CD4-positive, alpha-beta T cell (primary cell): ENCODE measurements at regions not wholly inside any gene's neighbourhood (a gene's known extent, or its start where the extent isn't known, plus 50 kb on each side); places are given as distances from the start of the nearest gene placed in this dataset.

Experiments used
- ATAC-seq: fragments of 200-7000 bp; cut with Tn5 transposase; one replicate; pipeline ENCODE4 v1.10.0; 2022; ENCODE audit warnings: mild to moderate bottlenecking; ENCODE audit not compliant: poor library complexity
- CTCF ChIA-PET: fragments of 350-600 bp; sonication (Branson Sonifier 250); formaldehyde crosslinking; loops from one replicate; lab custom pipeline; 2021; ENCODE audit warnings: antibody characterized with exemption, inconsistent platforms; lab: Charles Lee
- POLR2A ChIA-PET: fragments of 350-600 bp; sonication (Branson Sonifier 250); formaldehyde crosslinking; loops from one replicate; lab custom pipeline; 2021; ENCODE audit warnings: antibody characterized with exemption, inconsistent platforms; lab: Charles Lee
- DNase-seq, 14 experiments: peaks; one replicate each; pipeline ENCODE4 v3.0.0-alpha.2; 2013 to 2020; ENCODE audit warnings: mixed read lengths in 2 of 14
- H3K27ac ChIP-seq, 2 donors: one replicate each; pipeline versions ENCODE4 v1.5.1 to v1.7.0; 2013; ENCODE audit warnings: low read length in 2 of 2, low read depth in 1 of 2, mild to moderate bottlenecking in 1 of 2
- H3K27me3 ChIP-seq, 2 experiments: 1 replicate in 1 of 2; 2 replicates in 1 of 2; pipeline versions ENCODE4 v1.6.1 to v1.7.0; 2013; ENCODE audit warnings: low read length in 2 of 2, control low read depth in 1 of 2, mild to moderate bottlenecking in 1 of 2, moderate library complexity in 1 of 2; ENCODE audit not compliant: insufficient read depth in 2 of 2, control insufficient read depth in 1 of 2
- H3K36me3 ChIP-seq: one replicate; pipeline ENCODE4 v1.6.1; 2013; ENCODE audit warnings: low read length, control low read depth; ENCODE audit not compliant: insufficient read depth
- H3K4me1 ChIP-seq: one replicate; pipeline ENCODE4 v1.6.1; 2013; ENCODE audit warnings: low read length, control low read depth; ENCODE audit not compliant: insufficient read depth
- H3K4me3 ChIP-seq: one replicate; pipeline ENCODE4 v1.5.1; 2013; ENCODE audit warnings: mild to moderate bottlenecking, low read length, moderate library complexity
- H3K9me3 ChIP-seq, 2 experiments: 1 replicate in 1 of 2; 2 replicates in 1 of 2; pipeline versions ENCODE4 v1.6.1 to v1.7.0; 2013; ENCODE audit warnings: low read length in 2 of 2, mild to moderate bottlenecking in 2 of 2, control low read depth in 1 of 2, moderate library complexity in 1 of 2; ENCODE audit not compliant: control insufficient read depth in 1 of 2, insufficient read depth in 1 of 2
- H3K27ac Mint-ChIP-seq: one replicate; pipeline ENCODE4 v1.8.0; 2020; ENCODE audit warnings: mixed read lengths
- H3K27me3 Mint-ChIP-seq: one replicate; pipeline ENCODE4 v1.8.0; 2021; ENCODE audit warnings: mixed read lengths
- H3K36me3 Mint-ChIP-seq: one replicate; pipeline ENCODE4 v1.8.0; 2021; ENCODE audit warnings: low read depth, mixed read lengths
- H3K4me1 Mint-ChIP-seq: one replicate; pipeline ENCODE4 v1.8.0; 2021; ENCODE audit warnings: low read depth, mixed read lengths
- H3K4me3 Mint-ChIP-seq: one replicate; pipeline ENCODE4 v1.8.0; 2020; ENCODE audit warnings: mild to moderate bottlenecking, mixed read lengths
- H3K9me3 Mint-ChIP-seq: one replicate; pipeline ENCODE4 v1.8.0; 2020; ENCODE audit warnings: mixed read lengths
- intact Hi-C, 2 experiments: fragments of 100-400 bp; cut with DNase I in 1 of 2; cut with micrococcal nuclease in 1 of 2; formaldehyde crosslinking; loops; one replicate each; pipeline versions ENCODE4 v1.15.1 to v1.9.0; 2023 to 2025; cut with DNase I, micrococcal nuclease
- TF ChIP-seq, protein P1 (sequence below): fragments of 200-600 bp; IDR thresholded peaks from one replicate; pipeline ENCODE4 v1.8.0; 2022; ENCODE audit warnings: antibody characterized with exemption, mild to moderate bottlenecking

DNA sequence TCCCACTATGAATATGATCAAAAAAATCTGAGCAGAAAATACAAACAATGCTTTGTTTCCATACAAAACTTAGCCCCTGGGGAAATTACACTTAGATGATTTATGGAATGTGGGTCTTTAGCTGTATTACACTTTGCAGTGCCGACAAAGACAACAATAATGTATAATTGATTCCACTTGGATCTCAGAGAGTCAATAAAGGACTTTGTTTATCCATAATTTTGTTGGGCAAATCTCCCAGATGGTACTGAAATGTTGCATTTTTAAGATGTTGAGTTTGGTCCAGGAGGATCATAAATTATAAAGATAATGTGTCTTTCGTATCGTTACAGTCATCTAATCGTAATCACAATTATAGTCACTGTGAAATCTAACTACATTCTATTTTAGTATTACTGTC is 66.9 kb upstream of the DOCK1 start:
- Mint-ChIP-seq H3K27me3 (peaks cover 5% of the 10 kb centered on the region), H3K36me3 (no peaks in the 10 kb centered on the region), H3K27ac (no peak overlapping the region), H3K9me3 (no peaks in the 10 kb centered on the region), H3K4me1 (no peaks in the 10 kb centered on the region), H3K4me3 (no peak overlapping the region)
- TF ChIP-seq, protein P1, sequence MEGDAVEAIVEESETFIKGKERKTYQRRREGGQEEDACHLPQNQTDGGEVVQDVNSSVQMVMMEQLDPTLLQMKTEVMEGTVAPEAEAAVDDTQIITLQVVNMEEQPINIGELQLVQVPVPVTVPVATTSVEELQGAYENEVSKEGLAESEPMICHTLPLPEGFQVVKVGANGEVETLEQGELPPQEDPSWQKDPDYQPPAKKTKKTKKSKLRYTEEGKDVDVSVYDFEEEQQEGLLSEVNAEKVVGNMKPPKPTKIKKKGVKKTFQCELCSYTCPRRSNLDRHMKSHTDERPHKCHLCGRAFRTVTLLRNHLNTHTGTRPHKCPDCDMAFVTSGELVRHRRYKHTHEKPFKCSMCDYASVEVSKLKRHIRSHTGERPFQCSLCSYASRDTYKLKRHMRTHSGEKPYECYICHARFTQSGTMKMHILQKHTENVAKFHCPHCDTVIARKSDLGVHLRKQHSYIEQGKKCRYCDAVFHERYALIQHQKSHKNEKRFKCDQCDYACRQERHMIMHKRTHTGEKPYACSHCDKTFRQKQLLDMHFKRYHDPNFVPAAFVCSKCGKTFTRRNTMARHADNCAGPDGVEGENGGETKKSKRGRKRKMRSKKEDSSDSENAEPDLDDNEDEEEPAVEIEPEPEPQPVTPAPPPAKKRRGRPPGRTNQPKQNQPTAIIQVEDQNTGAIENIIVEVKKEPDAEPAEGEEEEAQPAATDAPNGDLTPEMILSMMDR = no peak
- CTCF ChIA-PET = no interaction called here
- H3K27ac ChIP-seq = no peak overlapping the region
- H3K4me3 ChIP-seq = no peak overlapping the region
- intact Hi-C loops = no loop called here
- POLR2A ChIA-PET = no interaction called here
- H3K9me3 ChIP-seq = peaks cover 0 to 14% of the 10 kb centered on the region in 2 experiments
- ATAC-seq (no peak), DNase-seq (no peak)
- no peaks in the 10 kb centered on the region for H3K4me1 ChIP-seq
- H3K36me3 ChIP-seq = no peaks in the 10 kb centered on the region
- H3K27me3 ChIP-seq = no peaks in the 10 kb centered on the region

DNA sequence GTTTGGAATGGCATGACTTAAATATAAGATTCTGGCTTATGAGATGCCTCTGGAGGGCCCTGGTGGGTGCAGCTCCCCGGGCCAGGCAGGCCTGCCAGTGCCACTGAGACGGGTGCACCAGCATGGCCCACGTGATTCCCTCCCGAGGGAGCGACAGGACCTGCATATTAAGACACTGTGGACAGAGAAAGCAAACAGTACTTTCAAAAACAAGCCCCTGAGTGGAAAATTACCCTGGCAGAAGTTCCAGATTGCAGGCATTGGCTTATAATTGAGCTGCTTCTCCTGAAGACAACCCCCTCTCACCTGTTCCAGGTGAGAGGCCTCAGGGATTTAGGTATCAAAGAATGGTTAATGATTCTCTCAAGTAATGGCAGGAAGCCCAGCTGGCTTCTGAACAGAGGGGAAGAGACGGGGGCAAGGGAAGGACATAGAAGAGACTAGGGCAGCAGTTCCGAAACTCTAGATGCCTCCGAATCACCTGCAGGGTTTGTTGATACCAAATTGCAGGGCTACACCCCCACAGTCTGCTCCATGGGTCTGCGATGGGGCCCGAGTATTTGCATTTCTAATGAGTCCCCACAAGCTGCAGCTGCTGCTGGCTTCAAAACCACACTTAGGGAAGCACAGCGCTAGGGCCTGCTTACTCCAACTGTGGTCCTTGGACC is 66.0 kb upstream of the DOCK1 start:
- Histone ChIP-seq H3K4me3 (no peak overlapping the region), H3K9me3 (peaks cover 0 to 14% of the 10 kb centered on the region in 2 experiments), H3K36me3 (no peaks in the 10 kb centered on the region), H3K27me3 (no peaks in the 10 kb centered on the region), H3K4me1 (no peaks in the 10 kb centered on the region), H3K27ac (no peak overlapping the region)
- TF ChIP-seq, protein P1 = no peak
- Mint-ChIP-seq H3K36me3 (no peaks in the 10 kb centered on the region), H3K4me3 (no peak overlapping the region), H3K9me3 (no peaks in the 10 kb centered on the region), H3K27ac (no peak overlapping the region), H3K4me1 (no peaks in the 10 kb centered on the region), H3K27me3 (peaks cover 5% of the 10 kb centered on the region)
- CTCF ChIA-PET = no interaction called here
- DNase-seq (no peak), ATAC-seq (no peak)
- POLR2A ChIA-PET = no interaction called here
- intact Hi-C loops = no loop called here

DNA sequence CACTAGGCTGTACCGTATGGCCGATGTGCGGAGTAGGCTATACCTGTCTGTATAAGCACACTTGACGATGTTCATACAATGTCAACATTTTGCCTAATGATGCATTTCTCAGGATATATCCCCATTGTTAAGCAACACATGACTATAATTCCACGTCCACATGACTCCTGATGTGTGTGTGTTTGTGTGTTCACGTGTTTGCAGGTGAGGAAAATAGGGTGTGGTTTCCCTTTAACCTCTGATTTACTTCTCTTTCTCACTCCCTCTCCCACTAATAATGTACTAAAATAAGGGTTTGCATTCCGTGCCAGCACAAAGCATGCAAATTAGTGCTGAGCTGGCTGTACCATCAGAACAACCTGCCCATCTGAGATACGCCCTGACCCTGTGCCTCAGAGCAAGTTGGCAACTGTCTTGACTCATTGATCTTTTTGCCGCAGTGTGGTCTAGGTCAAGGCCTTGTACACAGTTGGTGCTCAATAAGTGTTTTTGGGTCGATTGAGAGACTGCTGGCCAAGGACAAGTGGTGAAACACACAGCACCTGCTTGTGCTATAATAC is 64.6 kb upstream of the DOCK1 start:
- intact Hi-C loops = no loop called here
- Mint-ChIP-seq H3K27me3 (peaks cover 5% of the 10 kb centered on the region), H3K4me3 (no peak overlapping the region), H3K9me3 (no peaks in the 10 kb centered on the region), H3K27ac (no peak overlapping the region), H3K36me3 (no peaks in the 10 kb centered on the region), H3K4me1 (no peaks in the 10 kb centered on the region)
- DNase-seq = no peak
- Histone ChIP-seq H3K27ac (no peak overlapping the region), H3K4me1 (no peaks in the 10 kb centered on the region), H3K36me3 (no peaks in the 10 kb centered on the region), H3K27me3 (no peaks in the 10 kb centered on the region), H3K4me3 (no peak overlapping the region), H3K9me3 (peaks cover 0 to 14% of the 10 kb centered on the region in 2 experiments)
- CTCF ChIA-PET = no interaction called here
- TF ChIP-seq, protein P1 = no peak
- ATAC-seq = no peak
- POLR2A ChIA-PET = no interaction called here
